ENCODE measurements at regions not wholly inside any gene's neighbourhood (a gene's known extent, or its start where the extent isn't known, plus 50 kb on each side); places are given as distances from the start of the nearest gene placed in this dataset.

DNA sequence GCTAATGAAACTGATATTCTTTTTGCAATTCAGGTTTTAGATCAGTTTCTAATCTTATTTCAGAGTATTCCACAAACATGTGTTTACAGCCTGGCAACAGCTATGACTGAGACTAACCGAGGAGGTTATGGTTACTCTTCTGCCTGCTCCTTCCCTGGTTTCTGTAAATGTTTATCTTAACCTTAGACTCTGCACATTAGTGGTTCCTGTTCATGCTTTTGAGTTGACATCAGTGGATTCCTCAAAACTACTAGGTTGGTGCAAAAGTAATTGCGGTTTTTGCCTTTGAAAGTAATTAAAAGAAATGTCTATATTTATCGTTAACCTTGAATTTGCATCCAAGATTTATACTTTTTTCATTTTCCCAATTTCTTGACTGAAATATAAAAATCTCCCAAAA lies 237.0 kb upstream of the TSHZ3 start:
- TF ChIP-seq ZC3H10 (CRISPR knock-in tag; IDR thresholded peaks at IDR 0.05) (no peak), ISL1 (CRISPR knock-in tag; IDR thresholded peaks at IDR 0.05) (no peak), ESRRG (CRISPR knock-in tag; IDR thresholded peaks at IDR 0.05) (no peak), PPARA (CRISPR knock-in tag; IDR thresholded peaks at IDR 0.05; ENCODE audit: borderline replicate concordance) (no peak), PATZ1 (CRISPR knock-in tag; IDR thresholded peaks at IDR 0.05; ENCODE audit: borderline replicate concordance) (no peak), ZNF70 (CRISPR knock-in tag; IDR thresholded peaks at IDR 0.05) (no peak), GLIS3 (CRISPR knock-in tag; IDR thresholded peaks at IDR 0.05) (no peak), CSDC2 (CRISPR knock-in tag; IDR thresholded peaks at IDR 0.05) (no peak), BACH2 (CRISPR knock-in tag; IDR thresholded peaks at IDR 0.05; ENCODE audit: borderline replicate concordance) (no peak), ZFP30 (CRISPR knock-in tag; IDR thresholded peaks at IDR 0.05) (no peak), CREB5 (CRISPR knock-in tag; IDR thresholded peaks at IDR 0.05; ENCODE audit: low read depth) (no peak), ZNF8 (CRISPR knock-in tag; IDR thresholded peaks at IDR 0.05) (no peak), SNAI2 (CRISPR knock-in tag; IDR thresholded peaks at IDR 0.05) (no peak)
- TF ChIP-seq, protein P1, sequence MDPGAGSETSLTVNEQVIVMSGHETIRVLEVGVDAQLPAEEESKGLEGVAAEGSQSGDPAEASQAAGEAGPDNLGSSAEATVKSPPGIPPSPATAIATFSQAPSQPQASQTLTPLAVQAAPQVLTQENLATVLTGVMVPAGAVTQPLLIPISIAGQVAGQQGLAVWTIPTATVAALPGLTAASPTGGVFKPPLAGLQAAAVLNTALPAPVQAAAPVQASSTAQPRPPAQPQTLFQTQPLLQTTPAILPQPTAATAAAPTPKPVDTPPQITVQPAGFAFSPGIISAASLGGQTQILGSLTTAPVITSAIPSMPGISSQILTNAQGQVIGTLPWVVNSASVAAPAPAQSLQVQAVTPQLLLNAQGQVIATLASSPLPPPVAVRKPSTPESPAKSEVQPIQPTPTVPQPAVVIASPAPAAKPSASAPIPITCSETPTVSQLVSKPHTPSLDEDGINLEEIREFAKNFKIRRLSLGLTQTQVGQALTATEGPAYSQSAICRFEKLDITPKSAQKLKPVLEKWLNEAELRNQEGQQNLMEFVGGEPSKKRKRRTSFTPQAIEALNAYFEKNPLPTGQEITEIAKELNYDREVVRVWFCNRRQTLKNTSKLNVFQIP (CRISPR knock-in tag; IDR thresholded peaks at IDR 0.05; ENCODE audit: borderline replicate concordance, low read depth) = no peak
- ATAC-seq = no peak

DNA sequence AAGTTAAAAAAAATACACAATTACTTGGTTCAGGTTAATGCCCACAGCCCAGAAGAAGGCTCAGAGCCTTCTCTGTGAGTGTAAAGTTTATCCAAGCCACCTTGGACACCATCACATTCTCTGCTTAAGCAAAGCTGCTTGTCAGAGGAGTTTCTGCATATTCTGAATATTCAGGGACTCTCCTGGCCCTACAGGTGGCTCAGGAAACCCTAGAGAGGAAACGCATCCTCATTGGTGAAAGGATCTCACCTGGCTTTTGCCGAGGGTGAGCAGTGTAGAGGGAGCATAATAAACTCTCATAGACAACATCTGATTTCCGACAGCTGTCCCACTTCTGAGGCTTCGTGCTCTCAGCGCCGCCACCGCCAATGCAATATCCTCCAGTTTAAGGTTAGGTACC lies 239.9 kb upstream of the TSHZ3 start:
- TF ChIP-seq ISL1 (CRISPR knock-in tag; IDR thresholded peaks at IDR 0.05) (no peak), SNAI2 (CRISPR knock-in tag; IDR thresholded peaks at IDR 0.05) (no peak), GLIS3 (CRISPR knock-in tag; IDR thresholded peaks at IDR 0.05) (no peak), TCF4 (CRISPR knock-in tag; IDR thresholded peaks at IDR 0.05; ENCODE audit: borderline replicate concordance) (no peak), PPARA (CRISPR knock-in tag; IDR thresholded peaks at IDR 0.05; ENCODE audit: borderline replicate concordance) (no peak), ESRRG (CRISPR knock-in tag; IDR thresholded peaks at IDR 0.05) (no peak), RARB (CRISPR knock-in tag; IDR thresholded peaks at IDR 0.05) (no peak), CSDC2 (CRISPR knock-in tag; IDR thresholded peaks at IDR 0.05) (no peak), ZNF70 (CRISPR knock-in tag; IDR thresholded peaks at IDR 0.05) (no peak), ZNF8 (CRISPR knock-in tag; IDR thresholded peaks at IDR 0.05) (no peak), ZNF565 (CRISPR knock-in tag; conservative IDR thresholded peaks at IDR 0.05; ENCODE audit: low read depth) (no peak)
- TF ChIP-seq, protein P1 (CRISPR knock-in tag; IDR thresholded peaks at IDR 0.05; ENCODE audit: borderline replicate concordance, low read depth) = no peak
- ATAC-seq = no peak

GRCh38 chr19:31591258-31591657 lies 242.0 kb upstream of the TSHZ3 start:
- TF ChIP-seq TCF4 (CRISPR knock-in tag; IDR thresholded peaks at IDR 0.05; ENCODE audit: borderline replicate concordance) (no peak), ARNTL (CRISPR knock-in tag; IDR thresholded peaks at IDR 0.05; ENCODE audit: borderline replicate concordance, low read depth) (no peak), ZNF8 (CRISPR knock-in tag; IDR thresholded peaks at IDR 0.05) (no peak), CSDC2 (CRISPR knock-in tag; IDR thresholded peaks at IDR 0.05) (no peak), ZNF565 (CRISPR knock-in tag; conservative IDR thresholded peaks at IDR 0.05; ENCODE audit: low read depth) (no peak), ZFP3 (CRISPR knock-in tag; IDR thresholded peaks at IDR 0.05) (no peak), CSRNP3 (CRISPR knock-in tag; IDR thresholded peaks at IDR 0.05) (no peak), ISL1 (CRISPR knock-in tag; IDR thresholded peaks at IDR 0.05) (no peak)
- TF ChIP-seq, protein P1 (CRISPR knock-in tag; IDR thresholded peaks at IDR 0.05; ENCODE audit: borderline replicate concordance, low read depth) = no peak
- ATAC-seq = no peak
